GM12801 (cell line): ENCODE measurements at regions not wholly inside any gene's neighbourhood (a gene's known extent, or its start where the extent isn't known, plus 50 kb on each side); places are given as distances from the start of the nearest gene placed in this dataset.

Experiments
- CTCF ChIP-seq: IDR thresholded peaks from one replicate; pipeline ENCODE4 v1.5.1; 2011; ENCODE audit warnings: control low read depth; ENCODE audit not compliant: insufficient read length; ENCODE audit errors: extremely low read depth

DNA sequence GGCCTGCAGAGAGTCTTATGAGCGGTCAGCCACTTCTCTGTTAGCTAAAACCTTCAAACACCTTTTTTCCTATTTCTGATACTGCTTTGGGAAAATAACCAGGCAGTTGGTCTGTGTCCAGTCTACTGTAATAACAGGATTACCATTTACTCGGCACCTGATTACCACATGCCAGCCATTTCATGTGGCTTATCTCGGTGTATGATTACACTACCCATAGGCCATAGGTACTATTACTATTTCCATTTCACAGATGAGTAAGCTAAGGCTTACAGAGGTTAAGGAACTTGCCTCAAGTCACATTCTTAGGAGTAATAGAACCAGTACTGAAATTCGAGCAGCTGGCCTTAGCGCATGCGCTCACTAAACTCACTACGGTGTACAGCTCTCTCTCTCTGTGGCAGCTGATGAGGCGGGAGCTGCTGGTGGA, 147.2 kb upstream of the L3MBTL4 start:
- TF ChIP-seq CTCF: no peak

DNA sequence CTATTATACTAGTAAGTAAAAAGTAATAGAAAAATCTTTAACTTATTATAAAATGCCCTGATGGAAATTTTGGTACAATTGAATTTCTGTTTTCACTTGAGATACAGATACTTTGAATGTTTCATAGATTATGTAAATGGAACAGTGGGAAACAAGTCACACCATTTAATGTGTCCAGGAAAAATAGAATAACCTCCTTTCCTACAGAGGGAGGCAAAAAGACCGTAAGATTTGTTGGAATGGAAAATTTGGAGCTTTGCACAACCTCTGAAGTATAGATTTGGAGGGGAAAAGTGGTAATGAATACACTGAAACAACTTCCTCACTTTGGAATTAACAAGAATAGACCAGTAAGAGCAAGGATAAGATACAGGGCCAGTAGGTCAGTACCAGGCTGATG, 149.2 kb upstream of the L3MBTL4 start:
- no peak for TF ChIP-seq CTCF

DNA sequence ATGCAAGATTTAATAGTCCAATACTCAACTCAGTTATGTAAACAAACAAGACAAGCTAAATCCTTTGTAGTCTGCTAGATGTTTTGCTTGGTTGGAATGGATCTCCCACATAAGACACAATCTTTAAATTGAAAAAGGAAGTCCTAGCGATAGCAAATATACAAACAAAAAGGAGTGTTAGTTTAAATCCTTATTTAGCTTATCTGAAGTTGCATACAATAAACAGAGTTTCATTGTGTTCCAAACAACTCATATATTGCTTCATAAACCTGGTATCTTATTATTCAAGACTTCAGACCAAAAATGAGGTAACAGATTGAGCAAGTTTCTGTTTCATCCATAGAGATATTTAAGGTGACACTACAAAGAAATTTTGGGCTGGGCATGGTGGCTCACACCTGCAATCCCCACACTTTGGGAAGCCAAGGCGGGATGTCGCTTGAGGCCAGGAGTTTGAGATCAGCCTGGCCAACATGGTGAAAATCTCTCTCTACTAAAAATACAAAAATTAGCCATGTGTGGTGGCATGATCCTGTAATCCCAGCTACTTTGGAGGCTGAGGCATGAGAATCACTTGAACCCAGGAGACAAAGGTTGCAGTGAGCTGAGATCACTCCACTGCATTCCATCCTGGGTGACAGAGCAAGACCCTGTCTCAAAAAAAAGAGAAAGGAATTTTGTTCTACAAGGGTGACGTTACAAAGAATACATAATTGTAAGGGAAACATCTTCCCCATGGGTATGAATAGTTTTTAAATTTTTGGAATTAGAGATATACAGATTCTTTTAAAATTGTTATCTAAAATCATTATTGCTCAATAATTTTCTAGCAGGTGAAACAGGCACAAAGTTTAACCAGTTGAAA, 150.5 kb upstream of the L3MBTL4 start:
- TF ChIP-seq CTCF: no peak

- TF ChIP-seq CTCF: no peak
Observed at GRCh38 chr18:6565815-6566081, 151.0 kb upstream of the L3MBTL4 start.

- TF ChIP-seq CTCF: no peak
Observed at GRCh38 chr18:6566338-6566911, 151.7 kb upstream of the L3MBTL4 start.

- no peak for TF ChIP-seq CTCF
Observed at GRCh38 chr18:6569813-6570212, 155.1 kb upstream of the L3MBTL4 start.

DNA sequence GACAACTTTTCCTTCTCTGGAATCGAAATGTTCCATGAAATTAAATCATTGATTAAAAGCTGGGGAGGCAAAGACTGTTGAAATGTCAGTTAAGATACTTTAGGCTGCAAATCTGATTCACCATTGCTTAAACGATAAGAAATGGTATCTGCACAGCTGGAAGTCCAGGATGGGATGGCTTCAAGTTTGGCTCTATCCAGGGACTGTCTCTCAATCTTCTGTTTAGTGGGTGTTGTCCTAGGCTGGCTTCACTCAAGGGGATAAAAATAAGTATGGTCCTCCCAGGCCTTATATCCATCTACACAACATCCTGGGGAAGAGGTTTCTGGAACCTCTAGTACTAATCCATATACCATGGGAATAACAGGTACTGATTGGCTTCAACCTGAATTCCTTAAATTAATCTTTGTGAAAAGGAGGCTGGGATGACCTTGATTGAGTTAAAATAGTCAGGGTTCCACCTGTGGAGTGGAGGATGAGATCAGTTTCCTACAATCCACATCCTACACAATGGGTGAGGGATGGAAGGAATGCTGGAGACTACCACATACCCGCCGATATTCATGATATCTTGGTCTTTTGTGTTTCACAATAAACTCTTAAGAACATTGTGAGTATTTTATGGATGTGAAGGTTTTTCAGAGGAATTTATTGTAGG, 156.0 kb upstream of the L3MBTL4 start:
- TF ChIP-seq CTCF: no peak
